Erythroblast (primary cell): ENCODE measurements at regions not wholly inside any gene's neighbourhood (a gene's known extent, or its start where the extent isn't known, plus 50 kb on each side); places are given as distances from the start of the nearest gene placed in this dataset.

Experiments used
- GATA1 ChIP-seq: IDR thresholded peaks from 2 replicates; pipeline ENCODE4 v1.6.1; 2011; ENCODE audit warnings: low read depth, mild to moderate bottlenecking, control low read depth, low read length, moderate library complexity
- POLR2A ChIP-seq: IDR thresholded peaks from 2 replicates; pipeline ENCODE4 v1.6.1; 2011; ENCODE audit warnings: mild to moderate bottlenecking, low read length

GRCh38 chr3:82802501-82802900 lies 1041.1 kb upstream of the GBE1 start:
- TF ChIP-seq POLR2A (no peak), GATA1 (no peak)
